Erythroblast (primary cell): ENCODE measurements at regions not wholly inside any gene's neighbourhood (a gene's known extent, or its start where the extent isn't known, plus 50 kb on each side); places are given as distances from the start of the nearest gene placed in this dataset.

Experiments
- GATA1 ChIP-seq: IDR thresholded peaks from 2 replicates; pipeline ENCODE4 v1.6.1; 2011; ENCODE audit warnings: low read depth, mild to moderate bottlenecking, control low read depth, low read length, moderate library complexity
- POLR2A ChIP-seq: IDR thresholded peaks from 2 replicates; pipeline ENCODE4 v1.6.1; 2011; ENCODE audit warnings: mild to moderate bottlenecking, low read length

DNA sequence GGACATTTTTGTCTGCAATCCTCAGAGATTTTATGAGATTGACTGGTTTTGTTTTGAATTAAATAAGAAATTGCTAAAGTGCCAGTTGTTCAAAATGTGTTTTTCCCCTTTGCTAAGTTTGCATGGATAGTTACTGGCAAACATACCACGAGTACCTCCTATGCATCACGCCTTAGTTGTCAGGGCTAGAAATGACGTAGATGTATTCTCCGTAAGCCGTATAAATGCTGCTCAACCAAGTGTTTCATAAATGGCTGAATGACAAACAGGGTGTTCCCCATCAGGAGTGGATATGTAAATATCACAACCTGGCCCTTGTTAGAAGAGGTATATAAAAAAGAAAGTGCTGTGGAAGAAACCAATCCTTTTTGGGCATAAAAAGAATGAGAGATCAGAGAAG, 341.1 kb upstream of the ZFP64 start:
- no peak for TF ChIP-seq POLR2A
- TF ChIP-seq GATA1: no peak
